Endothelial cell of hepatic sinusoid (primary cell): ENCODE measurements at regions not wholly inside any gene's neighbourhood (a gene's known extent, or its start where the extent isn't known, plus 50 kb on each side); places are given as distances from the start of the nearest gene placed in this dataset.

Source experiments
- in situ Hi-C: cut with HindIII; loops from 2 replicates; pipeline ENCODE4 v1.10.0; 2017; ENCODE audit warnings: low sequenced_read_pairs

DNA sequence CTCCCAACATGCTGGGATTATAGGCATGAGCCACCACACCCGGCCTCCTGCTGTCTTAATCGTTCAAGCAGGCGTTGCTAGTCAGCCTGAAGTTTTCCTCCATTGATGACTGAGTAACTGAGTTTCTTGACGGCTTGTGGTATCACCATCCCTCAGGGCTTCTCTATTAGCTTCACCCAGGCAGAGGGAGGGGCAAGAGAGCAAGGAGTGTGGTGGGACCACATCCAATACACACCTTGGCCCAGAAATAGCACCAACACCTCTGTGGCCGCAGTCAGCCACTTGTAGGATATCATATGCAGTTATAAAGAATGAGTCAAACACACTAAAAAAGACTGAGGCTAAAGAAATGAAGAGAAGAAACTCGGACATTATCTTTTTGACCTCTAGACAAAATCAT is 1009.4 kb upstream of the CELF4 start:
- in situ Hi-C loops, result no loop called here

DNA sequence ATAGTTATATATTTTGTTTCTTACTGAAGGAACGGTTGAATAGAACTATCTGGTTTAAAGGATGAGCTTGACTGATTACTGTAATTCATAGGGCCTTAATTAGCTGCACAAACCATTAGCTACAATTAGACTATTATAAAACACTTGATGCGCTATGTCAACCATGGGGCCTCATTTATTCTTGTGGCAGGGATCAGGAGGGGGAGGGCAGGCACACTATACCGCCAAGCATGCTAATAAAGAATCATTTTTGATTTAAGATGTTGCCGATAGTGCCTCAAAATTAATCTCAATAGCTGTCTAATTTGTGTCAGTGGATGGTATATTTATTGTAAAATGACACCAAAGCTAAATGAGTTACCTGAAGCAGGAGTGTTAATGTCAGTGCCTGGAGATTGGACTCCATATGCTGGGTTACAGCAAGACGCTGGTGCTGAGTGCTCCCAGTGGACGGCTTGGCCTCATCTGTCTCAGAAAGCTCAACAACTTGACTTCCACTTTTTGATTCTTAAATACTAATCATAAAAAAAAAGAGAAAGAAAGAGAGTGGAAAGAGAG is 1007.0 kb upstream of the CELF4 start:
- in situ Hi-C loops, result no loop called here

DNA sequence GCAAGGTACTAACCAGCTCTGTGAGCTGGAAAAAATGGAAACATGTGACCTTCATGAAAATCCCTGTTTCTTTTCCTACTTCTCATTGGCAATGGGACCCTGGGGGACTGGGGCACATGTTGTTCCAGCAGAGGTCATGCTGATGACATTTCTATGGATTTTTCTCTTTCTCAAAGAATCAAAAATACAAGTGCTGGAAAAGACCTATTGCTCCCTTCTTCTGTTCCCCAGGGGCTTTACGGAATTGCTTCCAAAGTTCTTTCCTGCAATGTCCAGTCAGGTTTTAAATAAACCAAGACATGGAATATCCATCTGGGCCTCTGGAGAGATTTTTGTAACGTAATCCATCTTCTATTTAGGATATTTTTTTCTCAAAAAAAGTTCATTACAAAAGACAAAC is 1006.1 kb upstream of the CELF4 start:
- in situ Hi-C loops, result no loop called here

DNA sequence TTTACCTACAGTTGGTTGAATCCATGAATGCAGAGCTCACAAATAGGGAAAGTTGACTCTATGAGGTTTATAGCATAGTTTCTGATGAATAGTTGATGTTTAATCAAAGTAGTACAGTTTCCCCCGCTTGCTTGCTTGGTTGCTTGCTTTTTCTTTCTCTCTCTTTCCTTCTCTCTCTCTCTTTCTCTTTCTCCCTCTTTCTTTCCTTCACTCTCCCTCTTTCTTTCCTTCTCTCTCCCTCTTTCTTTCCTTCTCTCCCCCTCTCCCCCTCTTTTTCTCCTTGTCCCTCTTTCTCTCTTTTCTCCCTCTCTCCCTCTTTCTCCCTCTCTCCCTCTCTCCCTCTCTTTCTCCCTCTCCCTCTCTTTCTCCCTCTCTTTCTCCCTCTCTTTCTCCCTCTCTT is 999.9 kb upstream of the CELF4 start:
- in situ Hi-C loops, result no loop called here

DNA sequence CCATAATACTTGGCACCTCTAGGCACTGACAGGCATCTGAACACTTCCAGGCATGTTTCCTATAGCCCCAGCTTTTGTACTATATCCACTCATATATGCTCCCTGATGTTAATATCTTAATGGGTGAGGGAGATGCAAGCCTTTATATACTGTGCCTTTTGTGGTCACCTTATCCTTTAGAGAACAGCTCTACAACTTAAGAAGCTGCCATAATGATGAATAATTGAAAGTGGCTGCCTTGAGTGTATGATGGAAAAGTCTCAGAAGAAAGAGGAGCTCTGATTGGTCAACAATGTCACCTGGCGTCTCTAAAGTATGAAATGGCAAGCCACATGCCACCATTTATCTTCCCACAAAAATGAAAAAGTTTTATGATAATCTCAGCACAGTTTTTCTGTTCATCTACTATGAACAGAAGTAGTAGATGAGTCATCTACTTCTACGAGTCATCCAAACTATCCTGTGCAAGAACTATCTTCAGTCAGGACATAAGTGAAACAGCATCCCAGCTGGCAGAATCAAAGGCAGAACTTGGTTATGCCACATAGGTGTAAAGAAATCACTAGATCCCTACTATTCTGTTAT is 997.9 kb upstream of the CELF4 start:
- in situ Hi-C loops, result no loop called here

DNA sequence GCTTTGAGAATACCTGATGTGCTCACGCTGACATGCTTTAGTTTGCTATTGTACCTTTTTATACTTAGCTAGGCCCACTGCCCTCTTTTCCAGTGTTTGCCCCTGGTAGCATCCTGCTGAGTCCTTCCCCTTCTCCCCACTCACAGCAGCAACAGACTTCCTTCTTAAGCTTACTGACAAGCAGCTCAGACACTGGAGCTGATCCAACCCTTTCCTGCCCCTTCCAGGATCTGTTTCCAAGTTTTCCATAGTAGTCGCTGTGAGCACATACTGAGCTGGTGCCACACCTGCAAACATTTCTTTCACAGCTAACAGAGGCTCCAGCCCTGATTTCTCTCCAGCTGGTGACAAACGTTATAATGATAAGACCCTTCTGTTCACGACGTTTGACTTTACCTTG is 991.4 kb upstream of the CELF4 start:
- in situ Hi-C loops, result no loop called here

DNA sequence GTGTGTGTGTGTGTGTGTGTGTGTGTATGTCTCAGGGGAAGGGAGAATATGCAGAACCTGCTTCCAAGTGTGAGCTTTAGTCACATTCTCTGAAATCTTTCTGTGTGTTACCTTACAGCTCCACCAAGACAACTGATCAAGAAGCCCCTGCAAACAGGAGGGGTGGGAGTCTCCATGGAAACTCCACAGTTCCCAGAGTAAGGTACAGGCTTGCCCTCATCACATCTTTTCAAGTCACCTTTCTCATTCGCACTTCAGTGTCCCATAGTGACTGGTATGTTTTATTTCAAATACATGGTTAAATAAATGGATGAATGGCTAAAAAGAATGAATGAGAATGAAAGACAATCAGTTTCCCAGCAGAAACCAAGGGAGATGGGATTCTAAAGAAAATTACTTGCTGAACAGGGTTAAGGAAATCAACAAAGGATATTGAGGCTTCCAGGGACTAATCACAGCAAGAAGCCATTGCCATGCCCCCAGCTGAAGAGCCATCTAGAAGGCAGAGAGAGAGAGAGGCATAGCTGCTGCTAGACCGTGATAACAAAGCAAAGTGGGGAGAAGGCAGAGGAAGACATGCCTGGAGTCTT is 987.2 kb upstream of the CELF4 start:
- in situ Hi-C loops, result no loop called here

DNA sequence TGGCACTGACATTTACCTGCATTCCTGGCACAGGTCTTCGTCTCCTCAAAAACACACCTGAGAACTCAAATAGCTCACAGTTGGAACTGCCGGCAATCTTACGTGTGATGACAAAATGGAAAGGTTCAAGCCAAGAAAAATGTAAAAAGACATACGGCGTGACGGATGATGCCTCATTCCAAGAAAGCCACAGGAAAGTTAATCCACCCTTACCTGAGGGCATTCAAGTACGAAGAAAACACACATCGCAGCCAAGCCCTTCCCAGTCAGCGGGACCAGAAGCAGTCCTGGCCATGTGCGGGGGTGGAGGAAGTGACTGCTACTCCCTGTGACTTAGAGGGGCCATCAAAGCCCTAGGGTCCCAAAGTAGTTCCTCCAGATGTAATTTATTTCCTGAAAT is 986.3 kb upstream of the CELF4 start:
- in situ Hi-C loops, result no loop called here

DNA sequence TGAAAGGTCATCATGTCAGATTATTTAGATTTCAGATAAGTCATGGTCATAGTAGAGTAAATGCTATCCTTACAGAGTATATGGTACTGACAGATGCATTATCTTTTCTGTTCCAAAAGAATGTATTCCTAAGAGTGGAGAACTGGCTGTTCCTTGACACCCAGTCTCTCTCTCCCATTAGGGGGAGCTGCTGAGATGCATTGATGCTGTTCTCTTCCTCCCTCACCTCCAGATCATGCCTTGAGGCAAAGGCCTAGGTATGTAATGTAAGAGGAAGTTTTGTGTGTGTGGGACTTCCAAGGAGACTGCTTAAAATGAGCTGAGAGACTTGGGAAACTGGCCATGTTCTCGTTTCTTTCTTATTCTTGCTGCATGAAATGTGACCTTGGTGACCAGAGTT is 979.5 kb upstream of the CELF4 start:
- in situ Hi-C loops, result no loop called here

DNA sequence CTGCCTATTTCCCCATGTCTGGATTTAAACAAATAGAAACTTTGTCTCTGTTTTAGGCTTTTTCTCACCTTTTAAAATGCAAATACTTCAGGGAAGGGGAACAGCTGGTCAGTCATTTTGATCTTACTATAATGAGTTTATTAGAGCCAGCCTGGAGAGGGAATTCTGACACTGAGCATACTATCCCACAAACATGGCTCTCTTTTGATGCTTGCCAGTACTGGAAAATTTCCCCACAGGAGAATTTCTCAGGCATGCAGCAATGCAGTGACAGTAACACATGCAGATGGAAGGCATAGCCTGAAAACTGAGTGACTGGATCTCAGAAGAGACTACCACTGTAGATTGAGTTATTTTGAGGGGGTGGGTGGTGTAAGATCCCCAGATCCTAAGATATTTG is 974.3 kb upstream of the CELF4 start:
- in situ Hi-C loops, result no loop called here

DNA sequence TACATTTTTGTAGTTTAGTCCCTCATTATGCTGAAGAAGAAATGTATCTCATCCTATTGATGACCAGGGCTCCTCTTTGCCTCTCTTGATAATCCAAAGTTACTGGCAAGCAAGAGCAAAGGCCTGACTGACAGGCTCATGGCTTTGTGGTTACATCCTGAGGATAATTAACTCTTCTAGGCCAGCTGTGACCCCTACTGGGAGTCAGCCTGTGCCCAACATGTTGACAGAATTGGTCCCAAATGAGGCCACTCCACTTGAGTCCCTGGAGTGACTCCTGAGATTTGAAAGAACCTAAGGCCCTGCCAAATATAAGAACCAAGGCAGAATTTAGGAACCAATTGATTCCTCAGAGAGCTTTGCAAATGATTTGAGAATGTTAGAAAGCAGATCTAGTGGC is 973.8 kb upstream of the CELF4 start:
- in situ Hi-C loops, result no loop called here

DNA sequence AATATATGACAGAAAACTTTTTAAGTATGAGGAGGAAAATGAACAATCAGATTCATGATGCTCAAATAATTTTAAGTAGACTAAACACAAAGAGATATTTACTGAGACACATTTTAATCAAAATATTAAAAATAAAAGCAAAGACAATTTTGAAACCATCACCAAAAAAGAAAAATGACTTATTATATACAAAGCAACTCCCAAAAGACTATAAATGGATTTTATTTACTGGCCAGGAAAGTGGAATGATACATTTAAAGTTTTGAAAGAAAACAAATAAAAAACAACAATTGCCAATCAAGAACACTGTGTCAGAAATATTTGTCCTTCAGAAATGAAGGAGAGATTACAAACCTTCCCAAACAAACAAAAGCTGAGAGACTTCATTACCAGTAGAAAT is 968.5 kb upstream of the CELF4 start:
- in situ Hi-C loops, result no loop called here

DNA sequence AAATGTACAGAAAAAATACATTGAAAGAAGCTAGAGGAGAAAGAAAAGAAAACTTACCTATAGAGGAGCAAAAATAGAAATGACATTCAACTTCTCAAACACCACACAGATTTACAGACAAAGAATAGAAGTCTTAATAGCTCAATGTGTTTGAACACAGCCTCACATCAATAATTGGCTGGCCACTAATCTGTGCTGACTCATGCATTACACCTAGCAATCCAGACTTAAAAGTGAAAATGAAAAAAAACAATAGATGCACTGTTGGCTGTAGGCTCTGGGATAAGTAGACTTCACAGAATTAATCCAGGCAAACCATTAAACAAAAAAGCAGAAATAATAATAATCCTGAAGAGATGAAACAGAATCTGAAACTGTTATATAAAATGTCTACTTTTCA is 961.3 kb upstream of the CELF4 start:
- in situ Hi-C loops, result no loop called here

DNA sequence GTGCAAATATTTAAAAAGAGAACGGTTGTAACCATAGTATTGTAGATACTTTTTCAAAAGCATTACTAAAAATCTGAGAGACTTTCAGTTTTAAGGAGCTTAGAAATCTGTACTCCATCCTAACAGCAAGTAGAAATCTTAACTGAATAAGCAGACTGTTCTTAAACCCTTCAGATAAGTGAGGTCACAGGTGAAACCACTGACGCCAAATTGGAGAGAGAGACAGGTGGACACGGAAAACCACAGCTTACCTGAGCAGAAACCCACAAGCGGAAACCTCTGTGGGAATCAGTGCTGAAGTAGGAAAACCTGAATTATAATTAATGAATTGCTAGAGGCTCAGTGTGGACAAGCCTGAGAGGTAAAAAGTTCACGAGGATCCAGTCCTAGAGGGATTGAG is 959.4 kb upstream of the CELF4 start:
- in situ Hi-C loops, result no loop called here

DNA sequence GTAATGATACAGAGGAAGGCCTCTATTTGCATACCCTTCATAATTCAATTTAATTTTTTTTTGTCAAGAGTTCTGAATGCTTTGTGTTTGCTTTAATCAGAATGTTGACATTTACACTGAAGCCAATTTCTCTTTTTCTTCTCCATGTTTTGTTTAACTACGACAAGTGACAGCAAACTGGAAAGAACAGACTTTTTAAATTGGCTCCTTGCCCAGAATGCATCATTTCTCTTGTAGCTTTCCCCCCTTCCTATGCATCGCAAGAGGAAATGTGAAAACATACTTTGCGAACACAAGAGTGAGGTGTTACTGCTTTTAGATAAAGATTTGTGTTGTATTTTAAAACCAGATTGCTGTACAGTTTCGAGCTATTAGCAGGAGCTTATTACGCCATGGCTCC is 955.2 kb upstream of the CELF4 start:
- in situ Hi-C loops, result no loop called here

DNA sequence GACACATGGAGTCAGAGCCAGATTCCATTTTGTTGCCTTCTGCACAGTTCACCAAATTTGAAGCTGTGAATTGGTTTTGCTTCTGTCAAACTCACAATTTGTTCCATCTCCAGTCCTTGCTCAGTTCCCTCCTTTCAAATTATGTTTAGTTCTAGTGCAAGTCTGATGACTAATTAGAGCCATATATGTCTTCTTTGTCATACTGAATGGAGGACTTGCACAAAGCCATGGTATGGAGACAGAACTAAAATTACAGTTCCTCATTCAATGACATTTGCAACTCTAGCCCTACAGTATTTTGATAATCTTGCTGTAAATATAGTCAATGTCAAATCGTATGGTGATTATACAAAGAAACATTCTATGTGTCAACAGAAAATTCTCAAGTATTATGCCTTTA is 936.9 kb upstream of the CELF4 start:
- in situ Hi-C loops, result no loop called here

DNA sequence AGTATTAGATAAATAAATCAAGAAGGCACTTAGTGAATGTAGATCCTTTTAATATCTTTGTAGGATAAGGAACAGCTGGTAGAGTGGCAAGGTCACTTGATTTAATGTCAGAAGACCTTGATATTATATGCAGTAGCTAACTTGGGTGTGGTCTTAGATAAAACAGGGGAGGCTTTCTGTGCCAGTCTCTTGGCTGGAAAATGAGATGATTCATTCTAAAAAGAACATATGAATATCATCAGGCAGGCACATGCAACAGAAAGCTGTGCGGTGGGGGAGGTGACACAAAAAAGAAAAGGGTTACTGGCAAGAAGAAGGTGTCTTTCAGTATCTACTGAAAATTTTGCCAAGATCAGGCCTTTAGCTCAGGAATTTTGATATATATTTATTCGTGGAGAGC is 931.7 kb upstream of the CELF4 start:
- in situ Hi-C loops, result loop anchor here (10.0 kb wide), 1 partner anchor 352 kb away; no protein-coding TSS in a partner anchor

DNA sequence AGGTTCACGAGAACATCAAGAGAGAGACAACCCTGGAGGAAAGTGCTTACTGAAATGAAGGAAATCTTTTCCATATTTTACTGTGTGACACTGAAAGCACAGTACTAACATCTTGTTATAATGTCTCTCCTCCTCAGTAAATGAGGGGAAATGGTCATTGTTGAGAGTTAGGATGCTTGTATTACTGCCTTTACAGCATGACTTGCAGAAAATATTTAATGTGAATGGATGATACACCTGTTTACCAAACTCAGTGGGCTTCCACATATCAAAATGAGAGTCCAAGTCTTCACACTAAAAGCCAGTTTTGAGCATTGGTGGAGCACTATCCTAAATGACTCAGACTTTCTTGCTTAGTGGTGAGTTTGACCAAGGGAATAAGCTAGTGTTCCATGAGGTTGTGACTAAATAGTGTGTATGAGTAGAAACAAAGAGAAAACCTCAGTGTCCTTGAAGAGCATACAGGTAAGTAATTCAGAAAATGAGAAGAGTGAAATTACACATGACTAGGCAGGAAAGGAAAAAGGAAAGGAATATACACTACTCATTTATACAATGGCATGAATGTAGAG is 930.7 kb upstream of the CELF4 start:
- in situ Hi-C loops, result loop anchor here (10.0 kb wide), 1 partner anchor 352 kb away; no protein-coding TSS in a partner anchor

DNA sequence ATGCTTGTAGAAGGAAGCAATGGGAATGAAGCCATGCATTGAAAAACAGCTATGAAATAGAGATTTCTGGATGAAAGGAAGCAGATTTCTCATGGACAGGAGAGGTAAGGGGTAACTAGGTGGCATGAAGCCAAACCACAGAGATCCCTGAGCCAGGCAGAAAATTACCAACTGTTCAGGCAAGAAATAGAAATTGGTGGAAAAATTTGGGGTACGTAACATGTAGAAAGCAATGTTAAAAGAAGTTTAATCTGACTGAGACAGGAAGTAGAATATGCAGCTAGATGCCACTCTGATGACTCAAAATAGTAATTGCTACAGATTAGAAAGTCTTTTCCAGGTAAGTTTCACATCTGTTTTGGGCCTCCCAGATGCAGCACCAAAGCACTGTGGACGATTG is 928.5 kb upstream of the CELF4 start:
- in situ Hi-C loops, result loop anchor here (10.0 kb wide), 1 partner anchor 349 kb away; no protein-coding TSS in a partner anchor

DNA sequence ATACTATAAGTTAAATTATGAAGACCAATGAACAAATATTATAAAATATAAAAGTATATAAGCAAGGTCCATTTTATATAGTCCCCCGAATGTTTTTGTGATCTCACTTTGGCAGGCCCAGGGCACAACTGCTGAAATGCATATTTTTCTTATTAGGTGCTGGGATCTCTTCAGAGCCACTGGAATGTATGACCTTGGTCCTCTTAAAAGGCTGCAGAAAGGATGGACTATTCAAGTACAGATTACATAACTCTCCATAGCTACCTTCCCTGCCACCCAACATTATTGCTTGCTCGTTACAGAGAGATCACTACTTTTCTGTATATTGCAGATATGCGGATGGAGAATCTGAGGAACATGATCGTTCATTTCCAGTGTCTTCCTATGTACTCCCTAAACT is 925.6 kb upstream of the CELF4 start:
- in situ Hi-C loops, result loop anchor here (10.0 kb wide), 1 partner anchor 346 kb away; no protein-coding TSS in a partner anchor

DNA sequence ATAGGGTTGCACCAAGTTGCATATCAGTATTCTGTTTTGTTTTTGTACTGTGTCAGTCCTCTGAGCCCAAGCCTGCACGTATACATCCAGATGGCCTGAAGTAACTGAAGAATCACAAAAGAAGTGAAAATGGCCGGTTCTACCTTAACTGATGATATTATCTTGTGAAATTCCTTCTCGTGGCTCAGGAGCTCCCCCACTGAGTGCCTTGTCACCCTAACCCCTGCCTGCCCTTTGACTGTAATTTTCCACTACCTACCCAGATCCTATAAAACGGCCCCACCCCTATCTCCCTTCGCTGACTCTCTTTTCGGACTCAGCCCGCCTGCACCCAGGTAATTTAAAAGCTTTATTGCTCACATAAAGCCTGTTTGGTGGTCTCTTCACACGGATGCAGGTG is 924.1 kb upstream of the CELF4 start:
- in situ Hi-C loops, result loop anchor here (10.0 kb wide), 1 partner anchor 345 kb away; no protein-coding TSS in a partner anchor

DNA sequence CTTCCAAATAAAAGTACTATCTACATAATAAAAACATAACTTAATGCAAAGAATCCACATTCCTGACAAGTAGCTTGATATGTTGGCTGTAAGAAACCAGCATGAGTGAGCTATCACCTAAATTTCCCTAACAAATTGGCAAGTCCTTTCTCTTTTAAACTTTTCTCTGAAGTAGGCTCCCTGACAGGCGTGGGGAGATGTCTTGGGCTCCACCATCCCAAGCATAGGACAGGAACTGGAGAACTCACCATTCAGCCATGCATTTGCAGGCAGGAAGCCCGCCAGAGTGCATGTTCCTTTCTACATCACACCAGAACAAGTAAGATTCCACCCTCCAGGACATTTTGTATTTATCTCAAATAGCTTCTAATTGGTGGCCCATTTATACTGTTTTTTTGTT is 921.9 kb upstream of the CELF4 start:
- in situ Hi-C loops, result no loop called here
